ENCODE measurements at regions not wholly inside any gene's neighbourhood (a gene's known extent, or its start where the extent isn't known, plus 50 kb on each side); places are given as distances from the start of the nearest gene placed in this dataset.

DNA sequence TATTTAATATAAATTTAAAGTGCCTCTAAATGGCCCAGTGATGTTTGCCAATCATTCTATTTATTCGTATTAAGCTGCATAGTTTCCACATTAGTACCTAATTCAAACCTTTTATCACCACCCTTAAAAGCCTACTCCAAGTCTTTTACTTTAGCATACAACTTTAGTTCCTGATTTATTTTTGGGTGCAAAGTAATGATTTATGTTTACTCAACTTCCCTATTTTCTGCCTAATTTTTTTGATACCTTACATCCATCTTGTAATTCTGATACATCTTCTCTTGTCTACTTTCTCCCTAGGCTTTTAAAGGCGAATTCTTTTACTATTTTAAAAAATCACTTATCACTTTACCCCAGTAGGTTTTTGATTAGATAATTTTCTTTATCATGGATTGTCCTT, 2651.1 kb upstream of the PCDH20 start:
- TF ChIP-seq EP300 (IDR thresholded peaks at IDR 0.05): no peak
- no peak for TF ChIP-seq POLR2AphosphoS5 (IDR thresholded peaks at IDR 0.05)
- no peak for TF ChIP-seq POLR2A (IDR thresholded peaks at IDR 0.05)
- TF ChIP-seq, protein P1, sequence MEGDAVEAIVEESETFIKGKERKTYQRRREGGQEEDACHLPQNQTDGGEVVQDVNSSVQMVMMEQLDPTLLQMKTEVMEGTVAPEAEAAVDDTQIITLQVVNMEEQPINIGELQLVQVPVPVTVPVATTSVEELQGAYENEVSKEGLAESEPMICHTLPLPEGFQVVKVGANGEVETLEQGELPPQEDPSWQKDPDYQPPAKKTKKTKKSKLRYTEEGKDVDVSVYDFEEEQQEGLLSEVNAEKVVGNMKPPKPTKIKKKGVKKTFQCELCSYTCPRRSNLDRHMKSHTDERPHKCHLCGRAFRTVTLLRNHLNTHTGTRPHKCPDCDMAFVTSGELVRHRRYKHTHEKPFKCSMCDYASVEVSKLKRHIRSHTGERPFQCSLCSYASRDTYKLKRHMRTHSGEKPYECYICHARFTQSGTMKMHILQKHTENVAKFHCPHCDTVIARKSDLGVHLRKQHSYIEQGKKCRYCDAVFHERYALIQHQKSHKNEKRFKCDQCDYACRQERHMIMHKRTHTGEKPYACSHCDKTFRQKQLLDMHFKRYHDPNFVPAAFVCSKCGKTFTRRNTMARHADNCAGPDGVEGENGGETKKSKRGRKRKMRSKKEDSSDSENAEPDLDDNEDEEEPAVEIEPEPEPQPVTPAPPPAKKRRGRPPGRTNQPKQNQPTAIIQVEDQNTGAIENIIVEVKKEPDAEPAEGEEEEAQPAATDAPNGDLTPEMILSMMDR (IDR thresholded peaks at IDR 0.05): no peak
- WGBS, 2 donors (ENCODE audit: low coverage in 1 of 2): 66 to 79% methylated on average over 2 of the region's 2 CpGs
- H3K4me3 ChIP-seq: no peak overlapping the region
- no peaks in the 10 kb centered on the region for H3K9me3 ChIP-seq
- H3K36me3 ChIP-seq: no peaks in the 10 kb centered on the region
- no peaks in the 10 kb centered on the region for H3K4me1 ChIP-seq
- no peak overlapping the region for H3K27ac ChIP-seq
- no peaks in the 10 kb centered on the region for H3K27me3 ChIP-seq
- no peak for ATAC-seq

DNA sequence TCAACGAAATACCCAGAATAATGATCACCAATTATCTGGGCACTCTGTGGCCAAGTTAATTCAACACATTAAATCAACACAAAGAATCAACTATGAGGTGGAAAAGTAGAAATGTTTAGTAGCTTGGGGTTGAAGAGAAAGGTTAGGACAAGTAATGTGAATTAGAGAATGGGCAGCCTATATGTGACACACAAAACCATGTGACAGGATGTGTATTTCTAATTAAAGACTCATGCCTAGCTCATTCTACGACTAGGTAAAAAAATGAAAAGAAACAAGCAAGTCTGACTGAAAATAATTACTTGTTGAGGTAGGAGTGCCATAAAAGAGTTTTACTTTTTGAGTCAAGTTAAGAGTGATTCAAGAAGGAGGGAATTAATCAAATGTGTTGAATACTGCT, 2646.0 kb upstream of the PCDH20 start:
- ATAC-seq: no peak
- TF ChIP-seq POLR2A (IDR thresholded peaks at IDR 0.05): no peak
- TF ChIP-seq, protein P1 (IDR thresholded peaks at IDR 0.05): no peak
- TF ChIP-seq EP300 (IDR thresholded peaks at IDR 0.05): no peak
- no peak for TF ChIP-seq POLR2AphosphoS5 (IDR thresholded peaks at IDR 0.05)
- WGBS, 2 donors (ENCODE audit: low coverage in 1 of 2): 52 to 84% methylated on average over 2 of the region's 2 CpGs

DNA sequence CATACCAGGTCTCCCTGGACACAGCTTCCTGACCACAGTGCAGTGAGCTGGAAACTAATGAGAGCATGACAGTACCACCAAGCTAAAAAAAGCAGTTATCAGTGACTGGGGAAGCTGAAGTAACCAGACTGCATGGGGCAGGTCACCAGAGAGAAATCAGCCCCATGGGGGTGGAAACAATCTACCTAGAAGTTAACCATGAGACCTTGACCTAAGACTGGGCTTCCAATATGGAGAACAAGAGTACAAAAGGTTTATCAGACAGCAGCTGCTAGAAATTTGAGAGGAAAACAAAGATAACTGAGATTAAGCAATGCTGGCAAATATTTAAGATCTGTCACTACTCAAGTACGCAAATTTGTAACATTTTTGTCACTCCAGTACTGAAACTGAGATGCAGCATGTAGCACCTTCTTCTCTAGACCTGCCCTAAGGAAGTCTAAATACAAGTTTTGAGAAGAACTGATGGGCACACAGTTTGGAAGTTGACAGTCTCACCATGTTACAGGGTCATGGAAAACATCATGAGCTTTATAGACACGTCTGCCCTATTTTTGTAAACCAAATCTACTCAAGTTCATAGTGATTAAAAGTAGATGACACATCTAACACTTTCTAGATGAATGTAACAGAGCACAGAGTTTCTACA, 2641.8 kb upstream of the PCDH20 start:
- 48 to 75% methylated on average over 2 of the region's 2 CpGs for WGBS, 2 donors (ENCODE audit: low coverage in 1 of 2)
- Histone ChIP-seq H3K4me3 (no peak overlapping the region), H3K27me3 (no peaks in the 10 kb centered on the region), H3K9me3 (no peaks in the 10 kb centered on the region), H3K27ac (no peak overlapping the region), H3K36me3 (no peaks in the 10 kb centered on the region), H3K4me1 (no peaks in the 10 kb centered on the region)
- no peak for ATAC-seq
- TF ChIP-seq POLR2A (IDR thresholded peaks at IDR 0.05): no peak
- no peak for TF ChIP-seq POLR2AphosphoS5 (IDR thresholded peaks at IDR 0.05)
- TF ChIP-seq EP300 (IDR thresholded peaks at IDR 0.05): no peak

More for the DNA sequence above, 2646.0 kb upstream of the PCDH20 start:
- H3K4me1 ChIP-seq: no peaks in the 10 kb centered on the region
- H3K9me3 ChIP-seq: no peaks in the 10 kb centered on the region
- no peak overlapping the region for H3K4me3 ChIP-seq
- H3K27ac ChIP-seq: no peak overlapping the region
- no peaks in the 10 kb centered on the region for H3K36me3 ChIP-seq
- H3K27me3 ChIP-seq: no peaks in the 10 kb centered on the region

DNA sequence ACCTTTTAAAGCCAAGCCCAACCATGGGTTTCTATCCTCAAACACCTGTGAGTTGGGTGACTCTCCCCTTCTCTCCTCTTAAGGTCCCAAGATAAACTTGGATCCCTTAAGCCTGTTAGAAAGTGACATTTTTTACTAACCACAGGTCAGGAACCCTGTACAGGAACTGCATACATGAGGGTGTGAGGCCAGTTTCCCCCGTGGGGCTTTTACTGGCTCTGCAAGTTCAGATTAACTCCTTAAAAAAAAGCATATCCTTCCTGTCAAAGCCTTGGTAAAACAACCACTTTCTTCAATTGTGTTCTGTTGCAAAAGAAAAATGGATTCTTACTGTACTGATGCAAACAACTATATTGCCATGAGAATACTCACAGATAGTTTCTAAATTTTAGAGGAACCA, 2638.7 kb upstream of the PCDH20 start:
- TF ChIP-seq POLR2A (IDR thresholded peaks at IDR 0.05): no peak
- TF ChIP-seq, protein P1 (IDR thresholded peaks at IDR 0.05): no peak
- no peak for TF ChIP-seq POLR2AphosphoS5 (IDR thresholded peaks at IDR 0.05)
- no peak for TF ChIP-seq EP300 (IDR thresholded peaks at IDR 0.05)

DNA sequence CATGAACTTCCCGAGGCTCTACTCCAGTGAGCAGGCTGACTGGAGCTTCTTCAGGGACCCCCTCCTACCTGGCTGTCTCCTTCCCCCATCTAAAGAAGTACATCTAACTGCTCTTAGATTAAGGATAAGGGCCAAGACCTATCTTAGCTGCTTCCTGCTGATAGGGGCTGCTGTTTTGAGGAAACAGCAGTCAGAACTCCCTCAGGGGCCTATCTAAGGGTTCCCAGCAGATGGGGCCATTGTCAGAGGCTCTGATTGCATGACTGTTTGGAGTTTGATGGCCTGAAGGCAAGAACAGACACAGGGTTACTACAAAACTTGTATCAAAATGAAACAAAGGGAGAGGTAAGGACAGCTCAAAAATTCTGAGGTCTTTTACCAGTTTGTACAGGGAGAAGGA, 2636.9 kb upstream of the PCDH20 start:
- no peak for ATAC-seq
- no peaks in the 10 kb centered on the region for H3K4me1 ChIP-seq
- H3K36me3 ChIP-seq: no peaks in the 10 kb centered on the region
- H3K4me3 ChIP-seq: no peak overlapping the region
- TF ChIP-seq POLR2AphosphoS5 (IDR thresholded peaks at IDR 0.05) (no peak), EP300 (IDR thresholded peaks at IDR 0.05) (no peak), POLR2A (IDR thresholded peaks at IDR 0.05) (no peak)
- TF ChIP-seq, protein P1 (IDR thresholded peaks at IDR 0.05): no peak
- no CpG with 5 or more reads among the region's 1 CpG for WGBS, 2 donors (ENCODE audit: low coverage in 1 of 2)
- H3K27ac ChIP-seq: no peak overlapping the region
- no peaks in the 10 kb centered on the region for H3K27me3 ChIP-seq
- no peaks in the 10 kb centered on the region for H3K9me3 ChIP-seq

More for the DNA sequence above, 2638.7 kb upstream of the PCDH20 start:
- H3K9me3 ChIP-seq: no peaks in the 10 kb centered on the region
- WGBS, 2 donors (ENCODE audit: low coverage in 1 of 2): 13 to 50% methylated on average over 1 of the region's 1 CpG
- no peak overlapping the region for H3K4me3 ChIP-seq
- no peaks in the 10 kb centered on the region for H3K4me1 ChIP-seq
- H3K27me3 ChIP-seq: no peaks in the 10 kb centered on the region
- H3K36me3 ChIP-seq: no peaks in the 10 kb centered on the region
- no peak overlapping the region for H3K27ac ChIP-seq
- ATAC-seq: no peak

Data from gastroesophageal sphincter (tissue), 4 donors.